ENCODE measurements at regions not wholly inside any gene's neighbourhood (a gene's known extent, or its start where the extent isn't known, plus 50 kb on each side); places are given as distances from the start of the nearest gene placed in this dataset.

GRCh38 chr1:167145965-167146364 lies 52.1 kb downstream of the STYXL2 start:
- no peaks in the 10 kb centered on the region for H3K27me3 ChIP-seq (ENCODE audit: insufficient read depth, low read length)
- no peak overlapping the region for H3K4me3 ChIP-seq (ENCODE audit: low read length)
- no peaks in the 10 kb centered on the region for H3K36me3 ChIP-seq (ENCODE audit: insufficient read depth, low read length)
- no peak overlapping the region for H2AFZ ChIP-seq (ENCODE audit: low read depth, low read length)
- H3K9me3 ChIP-seq (ENCODE audit: low read length) = no peaks in the 10 kb centered on the region
- peaks cover 24% of the 10 kb centered on the region for H3K4me1 ChIP-seq (ENCODE audit: insufficient read depth, low read length)

GRCh38 chr1:167146903-167147539 lies 53.1 kb downstream of the STYXL2 start:
- Histone ChIP-seq H2AFZ (ENCODE audit: low read depth, low read length) (no peak overlapping the region), H3K9me3 (ENCODE audit: low read length) (no peaks in the 10 kb centered on the region), H3K4me3 (ENCODE audit: low read length) (no peak overlapping the region), H3K4me1 (ENCODE audit: insufficient read depth, low read length) (peaks cover 24% of the 10 kb centered on the region), H3K36me3 (ENCODE audit: insufficient read depth, low read length) (no peaks in the 10 kb centered on the region), H3K27me3 (ENCODE audit: insufficient read depth, low read length) (no peaks in the 10 kb centered on the region)

- Histone ChIP-seq H3K4me1 (ENCODE audit: insufficient read depth, low read length) (peaks cover 28% of the 10 kb centered on the region), H3K9me3 (ENCODE audit: low read length) (no peaks in the 10 kb centered on the region), H3K4me3 (ENCODE audit: low read length) (no peak overlapping the region), H2AFZ (ENCODE audit: low read depth, low read length) (no peak overlapping the region), H3K27me3 (ENCODE audit: insufficient read depth, low read length) (no peaks in the 10 kb centered on the region), H3K36me3 (ENCODE audit: insufficient read depth, low read length) (no peaks in the 10 kb centered on the region)
These were observed 54.5 kb downstream of the STYXL2 start for GRCh38 chr1:167148421-167148820.

- H3K27me3 ChIP-seq (ENCODE audit: insufficient read depth, low read length) = no peaks in the 10 kb centered on the region
These were observed 56.1 kb downstream of the STYXL2 start for GRCh38 chr1:167149793-167150491.

GRCh38 chr1:167150492-167150833 lies 56.6 kb downstream of the STYXL2 start:
- Histone ChIP-seq H3K36me3 (ENCODE audit: insufficient read depth, low read length) (no peaks in the 10 kb centered on the region), H3K4me1 (ENCODE audit: insufficient read depth, low read length) (peaks cover 28% of the 10 kb centered on the region), H3K27me3 (ENCODE audit: insufficient read depth, low read length) (no peaks in the 10 kb centered on the region), H2AFZ (ENCODE audit: low read depth, low read length) (no peak overlapping the region), H3K9me3 (ENCODE audit: low read length) (no peaks in the 10 kb centered on the region), H3K4me3 (ENCODE audit: low read length) (no peak overlapping the region)

More at GRCh38 chr1:167149793-167150491, 56.1 kb downstream of the STYXL2 start:
- Histone ChIP-seq H3K9me3 (ENCODE audit: low read length) (no peaks in the 10 kb centered on the region), H3K36me3 (ENCODE audit: insufficient read depth, low read length) (no peaks in the 10 kb centered on the region), H2AFZ (ENCODE audit: low read depth, low read length) (no peak overlapping the region), H3K4me1 (ENCODE audit: insufficient read depth, low read length) (peaks cover 28% of the 10 kb centered on the region), H3K4me3 (ENCODE audit: low read length) (no peak overlapping the region)

- Histone ChIP-seq H3K36me3 (ENCODE audit: insufficient read depth, low read length) (no peaks in the 10 kb centered on the region), H3K9me3 (ENCODE audit: low read length) (no peaks in the 10 kb centered on the region), H3K4me3 (ENCODE audit: low read length) (no peak overlapping the region), H2AFZ (ENCODE audit: low read depth, low read length) (no peak overlapping the region), H3K27me3 (ENCODE audit: insufficient read depth, low read length) (no peaks in the 10 kb centered on the region), H3K4me1 (ENCODE audit: insufficient read depth, low read length) (peaks cover 28% of the 10 kb centered on the region)
These were observed 58.5 kb downstream of the STYXL2 start for GRCh38 chr1:167152192-167152876.

GRCh38 chr1:167156466-167156865 lies 62.6 kb downstream of the STYXL2 start:
- H3K9me3 ChIP-seq (ENCODE audit: low read length) = peaks cover 1% of the 10 kb centered on the region
- no peaks in the 10 kb centered on the region for H3K27me3 ChIP-seq (ENCODE audit: insufficient read depth, low read length)
- no peaks in the 10 kb centered on the region for H3K36me3 ChIP-seq (ENCODE audit: insufficient read depth, low read length)
- H2AFZ ChIP-seq (ENCODE audit: low read depth, low read length) = no peak overlapping the region
- peaks cover 4% of the 10 kb centered on the region for H3K4me1 ChIP-seq (ENCODE audit: insufficient read depth, low read length)
- H3K4me3 ChIP-seq (ENCODE audit: low read length) = no peak overlapping the region

GRCh38 chr1:167157114-167157513 lies 63.2 kb downstream of the STYXL2 start:
- H2AFZ ChIP-seq (ENCODE audit: low read depth, low read length) = no peak overlapping the region
- H3K9me3 ChIP-seq (ENCODE audit: low read length) = peaks cover 3% of the 10 kb centered on the region
- H3K4me1 ChIP-seq (ENCODE audit: insufficient read depth, low read length) = peaks cover 4% of the 10 kb centered on the region
- H3K36me3 ChIP-seq (ENCODE audit: insufficient read depth, low read length) = no peaks in the 10 kb centered on the region
- no peaks in the 10 kb centered on the region for H3K27me3 ChIP-seq (ENCODE audit: insufficient read depth, low read length)
- no peak overlapping the region for H3K4me3 ChIP-seq (ENCODE audit: low read length)

GRCh38 chr1:167158111-167158812 lies 62.4 kb upstream of the POU2F1 start:
- Histone ChIP-seq H3K9me3 (ENCODE audit: low read length) (peaks cover 3% of the 10 kb centered on the region), H3K27me3 (ENCODE audit: insufficient read depth, low read length) (no peaks in the 10 kb centered on the region), H2AFZ (ENCODE audit: low read depth, low read length) (no peak overlapping the region), H3K4me3 (ENCODE audit: low read length) (no peak overlapping the region), H3K4me1 (ENCODE audit: insufficient read depth, low read length) (peaks cover 5% of the 10 kb centered on the region), H3K36me3 (ENCODE audit: insufficient read depth, low read length) (no peaks in the 10 kb centered on the region)

- Histone ChIP-seq H3K4me3 (ENCODE audit: low read length) (no peak overlapping the region), H3K4me1 (ENCODE audit: insufficient read depth, low read length) (peaks cover 7% of the 10 kb centered on the region), H3K36me3 (ENCODE audit: insufficient read depth, low read length) (no peaks in the 10 kb centered on the region), H3K9me3 (ENCODE audit: low read length) (peaks cover 3% of the 10 kb centered on the region), H2AFZ (ENCODE audit: low read depth, low read length) (no peak overlapping the region), H3K27me3 (ENCODE audit: insufficient read depth, low read length) (no peaks in the 10 kb centered on the region)
These were observed 61.8 kb upstream of the POU2F1 start for GRCh38 chr1:167158813-167159275.

GRCh38 chr1:167159782-167160181 lies 60.9 kb upstream of the POU2F1 start:
- Histone ChIP-seq H3K27me3 (ENCODE audit: insufficient read depth, low read length) (no peaks in the 10 kb centered on the region), H3K4me3 (ENCODE audit: low read length) (no peak overlapping the region), H2AFZ (ENCODE audit: low read depth, low read length) (no peak overlapping the region), H3K9me3 (ENCODE audit: low read length) (peaks cover 3% of the 10 kb centered on the region), H3K4me1 (ENCODE audit: insufficient read depth, low read length) (peaks cover 7% of the 10 kb centered on the region), H3K36me3 (ENCODE audit: insufficient read depth, low read length) (no peaks in the 10 kb centered on the region)

GRCh38 chr1:167161242-167161641 lies 59.4 kb upstream of the POU2F1 start:
- Histone ChIP-seq H3K36me3 (ENCODE audit: insufficient read depth, low read length) (no peaks in the 10 kb centered on the region), H3K9me3 (ENCODE audit: low read length) (peaks cover 3% of the 10 kb centered on the region), H3K27me3 (ENCODE audit: insufficient read depth, low read length) (no peaks in the 10 kb centered on the region), H3K4me3 (ENCODE audit: low read length) (no peak overlapping the region), H3K4me1 (ENCODE audit: insufficient read depth, low read length) (peaks cover 15% of the 10 kb centered on the region), H2AFZ (ENCODE audit: low read depth, low read length) (no peak overlapping the region)

- Histone ChIP-seq H2AFZ (ENCODE audit: low read depth, low read length) (no peak overlapping the region), H3K4me1 (ENCODE audit: insufficient read depth, low read length) (peaks cover 20% of the 10 kb centered on the region), H3K27me3 (ENCODE audit: insufficient read depth, low read length) (no peaks in the 10 kb centered on the region), H3K4me3 (ENCODE audit: low read length) (no peak overlapping the region), H3K9me3 (ENCODE audit: low read length) (peaks cover 3% of the 10 kb centered on the region), H3K36me3 (ENCODE audit: insufficient read depth, low read length) (no peaks in the 10 kb centered on the region)
These were observed 58.9 kb upstream of the POU2F1 start for GRCh38 chr1:167161762-167162161.
